GM12878 (cell line): ENCODE measurements at regions not wholly inside any gene's neighbourhood (a gene's known extent, or its start where the extent isn't known, plus 50 kb on each side); places are given as distances from the start of the nearest gene placed in this dataset.

ENCODE experiments used
- CEBPZ ChIP-seq: fragments of 150-350 bp; IDR thresholded peaks from 2 replicates; pipeline ENCODE4 v1.6.1; 2016; ENCODE audit warnings: low read depth, low read length
- CUX1 ChIP-seq: IDR thresholded peaks from 2 replicates; pipeline ENCODE4 v1.6.1; 2012; ENCODE audit warnings: improper control_type of control experiment, low read depth, low read length; ENCODE audit not compliant: insufficient replicate concordance
- EP300 ChIP-seq, 2 experiments: fragments of 150-350 bp in 1 of 2; IDR thresholded peaks; 2 replicates each; pipeline ENCODE4 v1.6.1; 2011 to 2012; ENCODE audit warnings: low read depth in 2 of 2, low read length in 2 of 2, borderline replicate concordance in 1 of 2, improper control_type of control experiment in 1 of 2, inconsistent platforms in 1 of 2; ENCODE audit not compliant: control insufficient read depth in 1 of 2
- ESRRA ChIP-seq: IDR thresholded peaks from 2 replicates; pipeline ENCODE4 v1.6.1; 2012; ENCODE audit warnings: mild to moderate bottlenecking, low read length, improper control_type of control experiment
- FOXK2 ChIP-seq: fragments of 450-650 bp; IDR thresholded peaks from 2 replicates; pipeline ENCODE4 v1.6.1; 2017; ENCODE audit warnings: mild to moderate bottlenecking, moderate library complexity
- MEF2B ChIP-seq: fragments of 450-650 bp; IDR thresholded peaks from 2 replicates; pipeline ENCODE4 v1.6.1; 2018; ENCODE audit warnings: mild to moderate bottlenecking, moderate library complexity; ENCODE audit not compliant: partially characterized antibody, poor library complexity, severe bottlenecking
- RB1 ChIP-seq: fragments of 450-650 bp; formaldehyde crosslinking; IDR thresholded peaks from 2 replicates; pipeline ENCODE4 v1.6.1; 2017; ENCODE audit warnings: mild to moderate bottlenecking, borderline replicate concordance
- RCOR1 ChIP-seq: conservative IDR thresholded peaks from 2 replicates; pipeline ENCODE4 v1.6.1; 2012; ENCODE audit warnings: low read depth, low read length, improper control_type of control experiment
- SIX5 ChIP-seq: IDR thresholded peaks from 2 replicates; pipeline ENCODE4 v1.6.1; 2011; ENCODE audit warnings: mild to moderate bottlenecking, low read depth, low read length, moderate library complexity; ENCODE audit not compliant: severe bottlenecking
- STAT1 ChIP-seq: fragments of 450-650 bp; conservative IDR thresholded peaks from 2 replicates; pipeline ENCODE4 v1.6.1; 2014; ENCODE audit warnings: antibody characterized with exemption, mild to moderate bottlenecking
- TAF1 ChIP-seq: IDR thresholded peaks from 2 replicates; pipeline ENCODE4 v1.6.1; 2011; ENCODE audit warnings: mild to moderate bottlenecking, low read depth, low read length, borderline replicate concordance
- TCF12 ChIP-seq: IDR thresholded peaks from 2 replicates; pipeline ENCODE4 v1.6.1; 2011; ENCODE audit warnings: low read depth, mild to moderate bottlenecking, low read length

DNA sequence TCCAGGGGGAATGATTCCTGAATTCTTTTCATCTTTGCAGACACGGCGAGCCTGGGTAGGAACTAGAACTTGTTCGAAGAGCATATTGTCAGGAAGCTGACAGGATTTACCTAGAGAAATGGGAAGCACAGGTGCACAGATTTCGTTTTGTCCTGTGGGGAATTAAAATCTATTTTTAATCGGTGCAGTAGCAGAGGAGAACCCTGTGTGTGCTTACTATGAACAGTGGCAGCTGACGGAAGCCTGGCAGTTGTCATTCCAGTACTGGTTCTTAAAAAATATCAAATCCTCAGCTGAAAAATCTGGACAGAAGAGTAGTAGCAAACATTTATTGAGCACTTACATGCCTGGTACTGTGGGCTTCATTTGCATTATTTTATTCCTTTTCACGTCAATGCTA is 609.0 kb downstream of the QKI start (continued):
- TF ChIP-seq TAF1 (no peak), MEF2B (no peak), ESRRA (no peak), TCF12 (no peak), FOXK2 (no peak), CEBPZ (no peak), EP300 (IDR thresholded peaks at IDR 0.05; ENCODE audit: borderline replicate concordance in 1 of 2, control insufficient read depth in 1 of 2, low read depth in 2 of 2, low read length in 2 of 2) (no peak), STAT1 (no peak), RB1 (no peak), RCOR1 (no peak), SIX5 (no peak), CUX1 (no peak)
